ENCODE measurements at regions not wholly inside any gene's neighbourhood (a gene's known extent, or its start where the extent isn't known, plus 50 kb on each side); places are given as distances from the start of the nearest gene placed in this dataset.

DNA sequence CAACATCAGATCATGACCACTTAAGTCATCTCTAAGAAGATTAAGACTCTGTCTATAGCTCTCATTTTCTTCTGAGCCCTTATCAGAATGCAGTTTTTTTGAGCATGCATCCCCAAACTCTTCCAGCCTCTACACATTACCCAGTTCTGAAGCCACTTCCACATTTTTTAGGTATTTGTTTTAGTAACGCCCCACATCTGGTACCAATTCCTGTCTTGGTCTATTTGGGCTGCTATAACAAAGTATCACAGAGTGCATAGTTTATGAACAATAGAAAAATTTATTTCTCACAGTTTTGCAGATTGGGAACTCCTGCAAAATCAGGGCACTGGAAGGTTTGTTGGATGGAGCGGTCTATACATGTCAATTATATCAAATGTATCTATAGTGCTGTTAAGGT, 107.7 kb upstream of the KCND2 start:
- no peak for TF ChIP-seq POLR2A (IDR thresholded peaks at IDR 0.05; ENCODE audit: low read depth, low read length)
- no peak for TF ChIP-seq TAF1 (IDR thresholded peaks at IDR 0.05; ENCODE audit: borderline replicate concordance, low read depth, low read length)
- no peak for TF ChIP-seq POLR2AphosphoS5 (IDR thresholded peaks at IDR 0.05; ENCODE audit: low read depth, low read length)

Measured in GM12892 (cell line).